Epidermal melanocyte (primary cell): ENCODE measurements at regions not wholly inside any gene's neighbourhood (a gene's known extent, or its start where the extent isn't known, plus 50 kb on each side); places are given as distances from the start of the nearest gene placed in this dataset.

Experiments
- DNase-seq: peaks from one replicate; pipeline ENCODE4 v3.0.0; 2011; ENCODE audit warnings: low spot score; ENCODE audit not compliant: insufficient read length

DNA sequence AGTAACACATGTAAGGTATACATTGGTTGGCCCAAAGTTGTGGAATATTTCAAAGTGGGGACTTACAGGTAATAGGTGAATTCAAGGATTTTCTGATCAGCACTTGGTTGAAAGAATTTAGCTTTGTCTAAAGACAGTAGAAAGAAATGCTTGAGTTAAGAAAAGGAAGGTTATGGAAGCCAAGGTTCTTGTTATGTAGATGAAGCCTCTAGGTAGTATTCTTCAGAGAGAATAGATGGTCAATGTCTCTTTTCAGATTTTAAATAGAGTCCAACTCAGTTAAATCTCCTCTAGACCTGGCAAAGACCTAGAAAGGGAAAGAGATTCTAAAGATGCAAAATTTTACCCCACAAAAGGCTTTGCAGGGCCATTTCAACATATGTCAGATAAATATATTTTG is 157.4 kb downstream of the ANKRD30B start:
- DNase-seq, result no peak

DNA sequence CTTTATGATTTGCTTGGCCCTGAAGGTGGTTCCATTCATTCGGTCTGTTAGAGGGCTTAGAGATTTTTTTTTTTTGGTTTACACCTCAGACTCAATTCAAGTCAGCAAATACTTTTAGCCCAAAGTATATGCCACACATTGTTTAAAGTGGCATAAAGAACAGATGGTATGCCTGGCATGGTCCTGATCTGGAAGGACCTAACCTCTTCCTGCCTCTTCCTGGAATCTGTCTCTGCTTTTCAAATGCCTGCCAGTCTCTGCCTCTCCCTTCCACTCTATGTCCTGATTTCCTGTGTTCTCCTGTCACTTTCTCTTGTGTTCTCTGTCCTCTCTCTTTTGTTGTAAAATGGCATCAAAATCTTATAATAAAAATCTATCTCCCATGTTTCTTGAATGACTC is 158.0 kb downstream of the ANKRD30B start:
- no peak for DNase-seq

DNA sequence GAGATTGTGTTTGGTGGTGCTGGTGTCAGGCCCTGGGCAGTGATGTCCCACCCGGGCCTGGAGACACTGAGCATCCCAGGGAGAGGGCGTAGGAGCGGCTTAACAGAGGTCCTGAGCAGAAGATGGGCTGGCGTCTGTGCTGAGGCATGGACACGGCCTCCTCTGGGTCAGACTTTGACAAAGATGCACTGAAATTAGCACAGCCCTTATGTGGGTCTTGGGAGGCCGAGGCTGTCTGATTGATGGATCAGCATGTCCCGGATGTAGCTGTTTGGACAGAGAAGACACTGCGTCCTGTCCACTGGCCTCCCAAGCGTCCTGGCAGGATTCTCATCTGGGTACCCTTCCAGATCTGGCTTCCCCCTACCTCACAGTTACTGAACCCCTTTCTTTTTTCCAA is 159.4 kb downstream of the ANKRD30B start:
- no peak for DNase-seq

DNA sequence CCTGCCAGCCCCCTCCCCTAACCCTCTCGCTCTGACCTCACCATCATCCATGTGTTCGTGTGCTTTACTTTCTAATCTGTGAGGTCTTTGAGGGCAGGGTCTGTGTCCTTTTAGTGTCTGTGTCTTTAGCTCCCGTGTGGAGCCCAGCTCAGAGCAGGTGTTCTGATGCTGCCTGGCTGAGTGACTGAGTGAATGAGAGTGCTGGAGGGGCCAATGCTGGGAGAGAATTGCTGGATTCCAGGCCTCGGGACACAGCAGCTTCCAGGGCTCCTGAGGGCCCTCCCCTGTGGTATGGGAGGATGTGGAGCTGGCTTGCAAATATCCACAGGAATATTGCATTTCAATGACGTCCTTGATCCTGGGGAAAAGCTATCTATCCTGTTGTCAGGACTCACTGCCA is 160.6 kb downstream of the ANKRD30B start:
- no peak for DNase-seq

DNA sequence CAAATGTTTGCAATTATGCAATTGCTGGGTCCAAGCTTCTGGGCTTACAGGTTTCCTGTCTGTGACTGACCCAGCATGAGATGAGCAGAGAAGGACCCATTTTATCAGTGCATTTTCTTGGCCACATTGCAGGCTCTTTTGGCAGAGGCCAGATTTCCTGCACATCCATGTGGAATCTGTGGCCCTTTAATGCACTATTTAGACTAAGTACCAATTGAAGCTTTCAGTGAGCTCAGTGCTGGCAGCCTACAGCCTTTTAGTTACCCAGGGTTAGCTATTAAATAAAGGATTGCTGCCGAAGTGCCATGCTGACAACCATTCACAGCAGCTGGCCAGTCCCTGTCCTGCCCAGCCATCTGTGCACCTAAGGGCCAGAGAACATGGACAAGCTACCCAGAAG is 165.0 kb downstream of the ANKRD30B start:
- DNase-seq, result no peak

DNA sequence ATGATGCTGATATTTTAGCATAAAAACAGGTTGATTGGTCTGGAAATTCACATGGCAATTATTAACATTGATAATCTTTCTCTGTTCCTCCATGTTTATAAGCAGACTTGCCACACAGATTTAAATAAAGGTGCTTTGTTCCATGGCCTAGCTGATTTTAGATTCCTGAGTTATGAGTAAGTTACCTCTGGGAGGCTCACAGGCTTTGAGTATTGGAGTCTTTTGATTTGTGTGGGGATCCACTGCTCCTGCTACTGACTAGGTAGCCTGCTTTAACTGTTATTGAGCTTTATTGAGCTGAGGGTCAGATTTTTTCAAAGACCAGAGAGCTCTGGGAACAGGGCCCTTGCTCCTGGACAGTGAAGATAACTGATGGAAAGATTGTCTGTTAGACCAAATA is 166.1 kb downstream of the ANKRD30B start:
- DNase-seq, result no peak

DNA sequence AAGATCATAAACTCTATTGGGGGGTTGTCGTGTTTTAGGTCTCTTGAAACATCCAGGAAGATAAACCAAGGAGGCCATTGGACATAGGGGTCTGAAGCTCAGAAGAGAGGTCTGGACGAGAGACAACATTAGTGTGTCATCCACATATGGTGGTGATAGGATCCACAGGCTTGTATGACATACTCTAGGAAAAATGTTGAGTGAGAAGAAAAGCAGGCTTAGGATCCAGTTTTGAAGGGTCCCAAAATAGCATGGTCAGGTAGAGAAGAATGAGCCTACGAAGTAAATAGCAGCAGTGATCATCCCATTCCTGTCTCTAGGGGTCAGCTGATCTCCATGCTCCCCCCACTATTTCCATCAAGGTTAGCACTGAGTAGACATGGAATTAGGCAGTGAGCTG is 166.8 kb downstream of the ANKRD30B start:
- DNase-seq, result no peak

DNA sequence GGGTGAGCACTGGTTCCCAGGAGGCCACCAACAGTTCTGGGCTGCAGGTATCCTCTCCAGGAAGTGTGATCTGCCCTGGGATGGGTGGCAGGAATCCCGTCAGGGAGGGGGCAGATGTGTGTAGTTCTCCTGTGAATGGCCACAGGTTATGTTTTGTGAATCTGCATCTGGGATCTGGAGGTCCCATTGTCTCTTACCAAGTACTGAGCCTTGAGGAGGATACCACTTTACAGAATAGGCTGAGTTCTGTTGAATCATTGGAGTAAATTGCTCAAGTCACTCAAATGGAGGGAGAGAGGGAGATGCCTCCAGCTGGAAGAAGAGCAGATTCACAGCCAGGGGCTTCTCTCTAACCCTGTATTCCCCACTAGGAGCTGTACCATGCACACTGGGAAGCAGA is 168.2 kb downstream of the ANKRD30B start:
- DNase-seq, result no peak

DNA sequence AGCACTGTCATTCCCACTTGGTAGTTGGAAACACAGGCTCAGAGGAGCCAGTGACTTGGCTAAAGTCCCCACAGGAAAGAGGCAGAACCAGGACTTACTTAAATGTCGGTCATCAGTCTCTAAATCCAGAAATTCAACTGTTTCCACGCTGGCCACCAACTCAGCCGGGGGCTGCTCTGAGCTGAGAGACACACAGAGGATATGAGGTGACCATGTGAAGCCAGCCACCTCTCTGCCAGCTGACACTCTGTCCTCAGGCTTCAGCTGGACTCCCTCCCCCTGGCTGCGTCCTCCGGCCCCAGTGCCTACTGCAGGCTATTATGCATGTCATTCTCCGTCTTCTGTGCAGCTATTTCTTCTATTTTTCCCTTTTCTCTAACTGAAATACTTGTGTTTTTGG is 168.9 kb downstream of the ANKRD30B start:
- DNase-seq, result no peak

DNA sequence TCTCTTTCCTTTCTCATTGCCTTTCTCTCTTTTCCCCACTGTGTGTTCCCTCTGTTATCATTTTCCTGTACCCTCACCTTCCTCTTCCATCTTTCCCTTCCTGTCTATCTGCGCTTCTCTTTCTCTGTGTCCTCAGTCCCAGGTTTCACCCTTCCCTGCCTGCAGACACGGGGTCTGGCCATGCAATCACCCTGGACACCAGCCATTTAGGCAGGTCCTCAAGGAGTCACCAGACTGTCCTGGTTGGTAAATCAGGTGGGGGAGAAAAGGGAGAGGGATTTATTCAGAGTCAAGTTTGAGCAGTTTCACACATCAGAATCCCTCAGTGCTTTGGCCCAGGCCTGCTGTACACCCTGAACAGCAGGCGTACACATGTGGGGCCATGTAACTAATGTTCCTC is 169.3 kb downstream of the ANKRD30B start:
- no peak for DNase-seq

DNA sequence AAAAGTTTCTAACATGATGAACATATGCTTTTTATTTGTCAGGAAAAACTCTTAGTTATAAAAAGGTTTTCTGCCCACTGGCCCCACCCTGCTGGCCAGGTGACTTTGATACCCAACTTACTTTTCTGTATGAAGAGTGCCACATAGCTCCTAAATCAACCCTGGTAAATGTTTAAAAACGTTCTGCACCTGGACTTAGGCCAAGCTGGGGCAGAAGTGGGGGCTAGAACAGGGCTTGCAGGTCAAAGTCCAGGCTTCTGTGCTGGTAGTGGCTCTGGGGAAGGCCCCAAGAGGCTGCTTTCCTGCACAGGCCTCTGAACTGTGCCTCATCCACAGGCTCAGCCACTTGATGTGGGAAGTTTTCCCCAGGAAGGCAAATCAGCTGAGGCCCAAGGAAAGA is 171.7 kb downstream of the ANKRD30B start:
- DNase-seq, result no peak

DNA sequence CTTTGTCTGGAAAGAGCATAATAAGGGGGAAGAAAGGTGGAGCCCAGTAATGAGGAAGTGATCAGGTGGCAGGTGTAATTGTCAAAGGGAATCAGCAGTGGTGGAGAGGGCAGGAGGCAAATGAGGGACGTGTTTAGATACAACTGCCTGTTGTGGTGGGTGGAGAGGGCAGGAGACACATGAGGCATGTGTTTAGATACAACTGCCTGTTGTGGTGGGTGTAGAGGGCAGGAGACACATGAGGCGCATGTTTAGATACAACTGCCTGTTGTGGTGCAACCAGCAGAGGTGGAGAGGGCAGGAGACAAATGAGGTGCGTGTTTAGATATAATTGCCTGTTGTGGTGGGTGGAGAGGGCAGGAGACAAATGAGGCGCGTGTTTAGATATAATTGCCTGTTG is 173.1 kb downstream of the ANKRD30B start:
- no peak for DNase-seq

DNA sequence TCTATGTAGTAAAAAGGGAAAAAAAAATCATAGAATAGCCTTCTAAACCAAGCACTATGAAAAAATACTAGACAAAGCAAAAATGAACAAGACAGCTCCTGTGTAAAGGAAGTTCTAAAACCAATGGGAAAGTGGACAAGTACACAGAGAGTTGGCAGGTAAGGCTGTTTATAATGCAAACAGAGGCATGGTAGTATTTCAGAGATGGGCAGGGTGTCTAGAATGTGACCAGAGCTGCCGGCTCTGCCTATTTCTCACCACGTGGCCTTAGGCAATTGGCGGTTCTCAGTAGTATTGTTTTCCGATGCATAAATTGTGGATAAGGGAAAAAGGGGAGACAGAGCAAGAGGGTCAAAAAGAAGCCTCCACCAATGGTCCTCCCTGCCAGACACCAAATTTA is 173.6 kb downstream of the ANKRD30B start:
- DNase-seq, result no peak

DNA sequence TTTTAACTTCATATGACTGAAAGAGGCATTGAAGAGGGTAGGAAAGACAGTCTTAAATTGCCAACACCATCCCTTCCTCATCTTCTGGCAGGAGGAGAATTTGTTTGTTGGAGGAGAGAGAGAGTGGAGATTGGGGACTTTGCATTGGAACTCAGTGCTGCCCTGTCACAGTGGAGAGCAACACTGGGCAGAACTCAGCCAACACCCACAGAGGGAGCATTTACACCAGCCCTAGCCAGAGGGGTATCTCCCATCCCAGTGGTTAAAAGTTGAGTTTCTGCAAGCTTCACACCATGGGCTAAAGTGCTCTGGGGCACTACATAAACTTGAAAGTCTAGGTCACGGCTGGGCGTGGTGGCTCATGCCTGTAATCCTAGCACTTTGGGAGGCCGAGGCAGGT is 174.1 kb downstream of the ANKRD30B start:
- DNase-seq, result no peak

DNA sequence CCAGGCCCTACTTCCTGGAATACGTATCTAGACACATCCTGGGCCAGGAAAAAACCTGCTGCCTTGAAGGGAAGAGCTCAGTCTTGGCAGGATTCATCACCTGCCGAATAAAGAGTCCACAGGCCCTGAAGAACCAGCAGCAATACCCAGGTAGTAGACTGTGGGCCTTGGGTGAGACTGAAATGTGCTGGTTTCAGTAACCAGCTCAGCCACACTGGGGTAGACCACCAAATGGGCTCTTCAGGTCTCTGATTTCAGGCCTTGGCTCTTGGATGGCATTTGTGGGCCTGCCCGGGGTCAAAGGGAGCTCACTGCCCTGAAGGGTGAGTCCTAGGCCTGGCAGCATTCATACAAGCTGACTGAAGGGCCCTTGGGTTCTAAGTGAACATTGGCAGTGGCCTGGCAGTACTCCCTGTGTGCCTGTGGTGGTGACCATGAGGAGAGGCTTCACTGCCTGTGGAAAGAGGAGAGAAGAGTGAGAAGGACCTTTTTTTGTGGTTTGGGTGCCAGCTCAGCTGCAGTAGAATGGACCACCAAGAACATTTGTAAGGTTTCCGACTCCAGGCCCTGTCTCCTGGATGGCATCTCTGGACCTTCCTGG is 175.1 kb downstream of the ANKRD30B start:
- no peak for DNase-seq

DNA sequence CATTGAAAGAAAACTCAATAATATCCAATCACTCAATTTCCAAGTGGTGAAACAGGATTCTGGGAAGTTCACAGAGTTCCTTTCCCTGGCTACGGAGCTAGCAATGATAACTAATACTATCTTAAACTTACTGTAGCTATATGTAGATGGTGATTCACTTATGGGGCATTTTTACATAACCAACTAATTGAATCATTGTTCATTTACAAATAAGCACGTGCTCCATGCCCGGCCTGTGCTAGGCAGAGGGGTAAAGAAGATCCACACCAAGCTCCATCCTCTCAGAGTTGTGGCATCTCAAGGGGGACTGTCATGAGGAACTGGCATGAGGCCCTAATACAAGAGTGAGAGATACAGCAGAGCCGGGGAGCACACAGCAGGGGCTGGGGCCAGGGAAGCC is 176.3 kb downstream of the ANKRD30B start:
- no peak for DNase-seq

DNA sequence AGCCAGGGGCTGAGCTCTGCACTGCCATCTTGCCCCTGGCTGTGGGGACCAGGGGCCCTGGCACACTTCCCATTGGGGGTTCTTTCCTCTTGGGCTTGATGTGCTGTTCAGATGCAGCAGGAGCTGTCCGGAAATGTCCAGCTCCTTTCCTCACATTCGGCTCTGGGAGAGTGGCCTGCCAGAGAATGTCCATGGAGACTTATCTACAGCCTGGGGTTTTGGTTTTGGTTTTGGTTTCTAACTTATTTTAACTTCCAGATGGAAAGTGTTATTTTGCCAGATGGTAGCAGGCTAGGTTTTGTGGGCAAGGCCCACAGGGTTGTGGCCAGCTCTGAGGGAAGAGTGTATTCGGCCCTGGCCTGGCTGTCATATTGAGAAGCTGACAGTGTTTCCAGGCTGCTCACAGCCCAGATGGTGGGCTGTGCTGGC is 177.3 kb downstream of the ANKRD30B start:
- no peak for DNase-seq

DNA sequence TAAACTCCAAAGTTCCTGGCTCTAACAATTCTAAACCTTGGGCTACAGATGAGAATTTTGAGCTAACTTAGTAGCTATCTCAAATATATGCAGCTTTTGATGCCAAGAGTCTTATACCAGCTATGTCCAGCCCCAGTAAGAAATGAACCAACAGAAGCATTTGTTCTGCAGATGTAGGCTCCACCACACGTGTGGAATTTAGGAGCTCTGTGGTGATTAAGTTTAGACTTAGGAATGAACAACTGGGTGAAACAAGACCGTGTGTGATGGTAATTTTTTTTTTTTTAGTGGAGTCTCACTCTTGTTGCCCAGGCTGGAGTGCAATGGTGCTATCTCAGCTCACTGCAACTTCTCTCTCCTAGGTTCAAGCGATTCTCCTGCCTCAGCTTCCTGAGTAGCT is 179.7 kb downstream of the ANKRD30B start:
- DNase-seq, result no peak

DNA sequence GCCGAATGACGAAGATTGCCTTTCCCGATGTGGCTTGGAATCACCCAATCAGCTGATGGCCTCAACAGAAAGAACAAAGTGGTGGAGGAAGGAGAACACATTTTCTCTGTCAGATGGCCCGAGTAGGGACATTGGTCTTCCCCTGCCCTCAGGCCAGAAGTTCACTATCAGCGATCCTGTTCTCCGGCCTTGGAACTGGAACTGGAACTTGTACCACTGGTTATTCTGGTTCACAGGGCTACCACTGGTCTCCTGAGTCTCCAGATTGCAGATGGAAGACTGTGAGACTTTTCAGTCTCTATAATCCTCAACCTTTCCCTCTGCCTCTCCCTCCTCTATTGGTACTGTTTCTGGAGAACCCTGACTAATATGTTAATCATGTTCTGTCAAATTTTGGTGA is 180.4 kb downstream of the ANKRD30B start:
- DNase-seq, result no peak

DNA sequence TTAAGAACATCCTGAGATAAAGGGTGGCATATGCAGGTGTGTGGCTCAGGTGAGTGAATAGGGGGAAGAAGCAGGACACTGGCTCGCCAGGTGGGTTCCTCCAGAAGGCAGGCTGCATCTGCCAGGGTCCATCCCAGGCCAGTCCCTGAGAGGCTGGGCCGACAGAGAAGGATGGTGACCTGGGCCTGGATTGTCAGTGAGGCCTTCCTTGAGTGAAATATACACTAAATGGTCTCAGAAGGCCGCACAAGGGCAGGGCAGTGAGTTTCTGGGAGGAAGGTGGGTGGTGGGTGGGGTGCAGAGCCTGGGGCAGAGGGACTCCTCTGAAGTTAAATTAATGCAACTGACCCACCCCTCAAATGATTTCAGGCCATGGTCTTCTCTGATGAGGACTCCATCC is 182.1 kb downstream of the ANKRD30B start:
- DNase-seq, result no peak

DNA sequence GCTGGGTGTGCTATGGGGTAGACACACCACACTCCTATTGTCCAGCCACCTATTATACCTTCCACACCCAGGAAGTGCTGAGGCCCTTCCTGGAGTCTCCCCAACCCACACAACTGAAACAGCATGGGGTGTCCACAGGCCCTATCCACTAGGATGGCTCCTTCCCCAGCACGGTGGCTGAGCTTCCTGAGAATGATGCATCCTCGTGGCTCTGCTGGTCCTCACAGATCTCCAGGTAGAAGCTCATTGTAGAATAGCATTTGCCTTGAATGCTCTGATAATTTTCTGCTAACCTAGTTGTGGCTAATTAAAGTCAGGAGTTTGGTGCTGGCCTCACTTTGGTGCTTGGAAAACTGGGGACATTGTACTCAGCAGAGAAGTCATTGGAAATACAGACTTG is 182.6 kb downstream of the ANKRD30B start:
- no peak for DNase-seq

DNA sequence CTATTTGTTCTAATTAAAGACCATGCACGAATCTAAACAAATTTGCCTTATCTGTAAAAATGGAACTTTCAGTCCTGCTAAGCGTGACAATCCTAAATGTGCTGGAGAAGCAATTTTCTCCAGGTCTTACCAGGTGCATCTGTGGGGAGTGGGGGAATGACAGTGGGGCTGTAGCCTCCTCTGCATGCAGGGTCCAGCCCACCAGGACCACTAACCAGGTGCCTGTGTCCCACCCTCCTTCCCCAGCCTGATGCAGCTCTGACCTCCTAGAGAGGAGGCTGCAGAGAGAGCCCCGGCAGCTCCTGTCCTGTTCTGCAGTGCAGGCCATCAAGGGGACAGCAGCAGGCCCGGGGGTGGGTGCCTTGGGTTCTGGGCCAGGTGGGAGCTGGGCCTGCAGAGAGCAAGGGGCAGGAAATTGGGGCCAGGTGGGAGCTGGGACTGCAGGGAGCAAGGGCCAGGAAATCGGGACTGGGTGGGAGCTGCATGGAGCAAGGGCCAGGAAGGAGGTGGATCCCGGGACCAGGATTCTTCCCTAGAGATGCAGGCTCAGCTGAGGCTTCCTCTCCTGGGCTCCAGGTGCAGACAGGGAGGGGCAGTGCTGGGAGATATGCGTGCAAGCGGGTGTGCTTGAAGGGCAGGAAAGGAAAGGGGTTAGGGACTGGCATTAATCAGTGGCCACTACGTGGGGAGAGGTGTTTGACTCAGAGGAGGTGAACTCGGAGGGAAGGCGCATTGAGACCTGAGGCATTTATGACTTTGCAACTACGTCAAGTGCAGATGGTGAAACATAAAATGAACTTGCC is 185.3 kb downstream of the ANKRD30B start:
- DNase-seq, result no peak

DNA sequence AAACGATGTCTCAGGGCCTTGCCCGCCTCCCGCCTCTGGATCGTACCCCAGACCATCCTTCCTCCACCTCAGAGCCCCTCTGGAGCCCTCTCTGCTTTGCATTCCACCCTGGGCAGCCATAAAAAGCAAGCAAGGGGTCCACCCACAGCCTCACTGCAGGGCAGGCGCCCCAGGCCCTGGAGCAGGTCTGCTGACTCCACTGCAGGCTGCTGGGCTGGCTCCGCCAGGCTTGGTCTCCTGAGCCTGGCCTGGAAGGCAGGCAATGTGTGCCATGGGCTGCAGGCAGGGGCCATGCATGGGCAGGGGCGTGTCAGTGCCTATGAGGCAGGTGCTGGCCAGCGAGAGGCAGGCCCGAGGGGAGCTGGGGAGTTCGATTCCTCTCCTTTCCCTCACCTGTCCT is 186.0 kb downstream of the ANKRD30B start:
- no peak for DNase-seq
